ENCODE measurements at regions not wholly inside any gene's neighbourhood (a gene's known extent, or its start where the extent isn't known, plus 50 kb on each side); places are given as distances from the start of the nearest gene placed in this dataset.

DNA sequence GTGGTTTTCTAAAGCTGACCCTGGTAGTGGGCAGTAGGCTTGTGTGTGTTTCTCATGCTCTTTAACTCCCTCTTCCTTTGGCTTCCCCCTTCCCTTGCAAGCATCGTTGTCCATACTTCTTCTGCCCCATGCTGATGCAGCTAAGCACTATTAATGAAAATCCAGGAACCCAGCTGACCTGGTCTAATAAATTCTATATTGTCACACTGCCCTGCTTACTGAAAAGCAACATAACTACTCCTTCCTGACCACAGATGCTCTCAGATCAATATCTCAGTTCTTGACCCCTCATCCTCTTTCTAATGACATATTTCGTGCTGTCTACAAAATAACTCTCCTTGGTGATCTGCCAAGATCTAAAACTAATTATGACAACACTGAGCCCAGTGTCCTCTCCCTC lies 405.5 kb downstream of the EFNA5 start:
- Histone ChIP-seq H3K9me3 (ENCODE audit: control insufficient read depth, insufficient read depth, low read depth, low read length) (0 out of 2 replicates have a peak, but pooled peaks cover 6% of the 10 kb centered on the region), H3K27me3 (ENCODE audit: control insufficient read depth, insufficient read depth, low read length) (no peaks in the 10 kb centered on the region), H3K4me1 (ENCODE audit: control insufficient read depth, insufficient read depth, low read length) (no peaks in the 10 kb centered on the region), H3K36me3 (ENCODE audit: control insufficient read depth, insufficient read depth, low read length) (no peaks in the 10 kb centered on the region), H3K27ac (ENCODE audit: low read depth, low read length) (no peak overlapping the region), H3K4me3 (ENCODE audit: low read depth, low read length) (no peak overlapping the region), H3K9ac (ENCODE audit: low read length) (no peak overlapping the region)

DNA sequence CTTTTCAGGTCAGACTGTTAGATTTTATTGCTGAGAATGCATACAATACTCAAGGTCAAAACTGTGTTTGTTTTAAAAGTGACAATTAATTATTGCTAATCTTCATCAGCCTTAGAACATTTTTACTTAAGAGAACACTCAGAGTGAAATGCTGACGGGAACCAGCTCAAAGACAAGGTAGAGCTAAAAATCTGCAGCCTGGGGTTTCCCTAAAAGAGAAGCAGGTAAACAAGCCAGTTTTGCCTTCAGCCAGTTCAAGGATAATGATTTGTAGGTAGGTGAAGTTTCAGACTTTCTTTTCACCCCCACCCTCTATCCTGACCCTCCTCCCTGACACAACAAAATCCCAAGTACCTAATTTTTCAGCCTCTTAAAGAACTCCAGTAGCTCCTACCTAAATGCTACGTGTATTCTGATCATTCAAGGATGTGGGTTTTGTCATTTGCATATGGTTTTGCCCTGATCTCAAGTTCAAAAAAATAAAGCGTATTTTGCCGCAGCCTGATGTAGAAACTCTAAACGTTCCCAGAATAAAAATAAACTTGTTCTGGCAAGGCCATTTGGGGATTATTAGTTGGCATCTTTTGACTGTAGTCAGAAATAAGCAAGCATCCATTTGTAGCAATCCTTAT lies 407.2 kb downstream of the EFNA5 start:
- Histone ChIP-seq H3K27me3 (ENCODE audit: control insufficient read depth, insufficient read depth, low read length) (no peaks in the 10 kb centered on the region), H3K4me1 (ENCODE audit: control insufficient read depth, insufficient read depth, low read length) (no peaks in the 10 kb centered on the region), H3K4me3 (ENCODE audit: low read depth, low read length) (no peak overlapping the region), H3K36me3 (ENCODE audit: control insufficient read depth, insufficient read depth, low read length) (no peaks in the 10 kb centered on the region), H3K9ac (ENCODE audit: low read length) (no peak overlapping the region), H3K27ac (ENCODE audit: low read depth, low read length) (no peak overlapping the region), H3K9me3 (ENCODE audit: control insufficient read depth, insufficient read depth, low read depth, low read length) (0 out of 2 replicates have a peak, but pooled peaks cover 6% of the 10 kb centered on the region)

DNA sequence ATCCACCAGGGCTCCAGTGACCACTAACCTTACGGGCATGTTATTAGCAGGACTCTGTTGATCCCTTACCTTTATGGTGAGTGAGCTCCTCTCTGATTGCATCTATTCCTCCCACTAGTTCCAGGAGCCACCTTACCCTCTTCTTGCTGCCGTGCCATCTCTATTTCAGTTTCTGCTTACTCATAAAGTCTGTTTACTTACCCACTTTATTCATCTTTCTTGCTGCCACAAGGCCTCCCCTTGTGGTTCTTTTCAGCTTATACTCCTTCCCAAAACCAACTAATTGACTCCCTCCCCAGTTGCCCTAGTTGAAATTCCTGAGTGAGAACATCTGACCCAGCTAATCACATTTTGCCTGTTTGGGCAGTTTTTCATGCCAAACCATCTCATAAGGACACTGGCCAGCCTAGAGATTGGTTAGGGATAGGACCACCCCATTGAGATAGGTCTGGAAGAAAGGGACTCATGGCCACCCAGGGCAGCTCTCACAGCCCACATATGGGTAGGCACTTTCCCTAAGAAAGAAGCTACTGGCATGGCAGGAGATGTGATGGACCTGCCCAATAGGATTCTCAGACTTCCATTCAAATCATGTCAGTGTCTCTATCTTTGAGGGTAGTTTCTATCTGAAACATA lies 412.7 kb downstream of the EFNA5 start:
- no peaks in the 10 kb centered on the region for H3K27me3 ChIP-seq (ENCODE audit: control insufficient read depth, insufficient read depth, low read length)
- H3K9me3 ChIP-seq (ENCODE audit: control insufficient read depth, insufficient read depth, low read depth, low read length): 0 out of 2 replicates have a peak, but pooled peaks cover 6% of the 10 kb centered on the region
- H3K36me3 ChIP-seq (ENCODE audit: control insufficient read depth, insufficient read depth, low read length): no peaks in the 10 kb centered on the region
- H3K4me1 ChIP-seq (ENCODE audit: control insufficient read depth, insufficient read depth, low read length): no peaks in the 10 kb centered on the region
- no peak overlapping the region for H3K27ac ChIP-seq (ENCODE audit: low read depth, low read length)
- H3K4me3 ChIP-seq (ENCODE audit: low read depth, low read length): no peak overlapping the region
- no peak overlapping the region for H3K9ac ChIP-seq (ENCODE audit: low read length)

DNA sequence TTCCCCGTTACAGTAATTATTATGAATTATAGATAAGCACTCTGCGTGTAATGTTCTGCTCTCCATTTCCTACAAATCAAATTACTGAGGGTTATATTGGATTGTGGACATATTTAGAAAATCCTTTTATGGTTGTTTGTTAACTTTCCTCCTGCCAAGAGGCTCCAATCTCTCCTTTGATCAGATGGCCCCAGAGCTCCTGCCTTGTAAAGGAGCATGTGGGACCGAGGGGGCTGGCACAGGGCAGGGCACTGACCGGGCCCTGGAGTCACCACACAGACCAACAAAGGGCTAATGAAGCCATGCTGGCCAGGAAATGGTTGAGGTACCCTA lies 415.9 kb downstream of the EFNA5 start:
- H3K27ac ChIP-seq (ENCODE audit: low read depth, low read length): no peak overlapping the region
- no peak overlapping the region for H3K9ac ChIP-seq (ENCODE audit: low read length)
- no peaks in the 10 kb centered on the region for H3K4me1 ChIP-seq (ENCODE audit: control insufficient read depth, insufficient read depth, low read length)
- H3K27me3 ChIP-seq (ENCODE audit: control insufficient read depth, insufficient read depth, low read length): no peaks in the 10 kb centered on the region
- H3K9me3 ChIP-seq (ENCODE audit: control insufficient read depth, insufficient read depth, low read depth, low read length): no peaks in the 10 kb centered on the region
- H3K4me3 ChIP-seq (ENCODE audit: low read depth, low read length): no peak overlapping the region
- no peaks in the 10 kb centered on the region for H3K36me3 ChIP-seq (ENCODE audit: control insufficient read depth, insufficient read depth, low read length)

DNA sequence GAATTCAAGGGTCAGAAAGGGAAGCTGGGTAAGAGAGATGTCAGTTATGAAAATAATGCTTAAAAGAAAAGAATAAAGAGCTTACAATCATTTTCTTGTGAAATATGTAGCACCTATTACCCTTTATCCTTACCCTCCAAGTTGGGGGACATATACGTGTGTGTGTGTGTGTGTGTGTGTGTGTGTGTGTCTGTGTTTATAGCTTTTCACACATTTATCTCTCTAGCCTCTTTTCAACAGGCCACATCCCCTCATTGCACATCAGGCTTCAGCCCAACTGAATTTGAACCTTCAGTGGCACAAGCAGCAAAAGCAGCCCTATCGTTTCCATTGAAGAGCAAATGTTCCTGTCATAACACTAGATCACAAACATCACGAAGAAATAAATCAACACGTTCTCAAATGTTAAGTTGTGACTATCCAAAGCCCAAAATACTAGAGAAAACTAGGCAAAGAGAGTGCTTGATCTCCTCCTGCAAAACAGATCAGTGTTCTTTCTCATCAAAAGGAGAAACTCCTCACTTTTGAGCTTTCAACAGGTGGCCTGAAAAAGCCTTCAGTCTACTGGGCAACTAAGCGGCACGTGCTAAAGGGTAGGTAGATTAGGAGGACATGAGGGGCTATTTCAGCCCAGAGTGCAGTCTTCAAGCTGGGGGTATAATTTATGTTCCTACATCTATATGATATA lies 416.4 kb downstream of the EFNA5 start:
- no peak overlapping the region for H3K27ac ChIP-seq (ENCODE audit: low read depth, low read length)
- no peak overlapping the region for H3K4me3 ChIP-seq (ENCODE audit: low read depth, low read length)
- no peaks in the 10 kb centered on the region for H3K36me3 ChIP-seq (ENCODE audit: control insufficient read depth, insufficient read depth, low read length)
- no peaks in the 10 kb centered on the region for H3K9me3 ChIP-seq (ENCODE audit: control insufficient read depth, insufficient read depth, low read depth, low read length)
- no peaks in the 10 kb centered on the region for H3K4me1 ChIP-seq (ENCODE audit: control insufficient read depth, insufficient read depth, low read length)
- no peak overlapping the region for H3K9ac ChIP-seq (ENCODE audit: low read length)
- no peaks in the 10 kb centered on the region for H3K27me3 ChIP-seq (ENCODE audit: control insufficient read depth, insufficient read depth, low read length)

DNA sequence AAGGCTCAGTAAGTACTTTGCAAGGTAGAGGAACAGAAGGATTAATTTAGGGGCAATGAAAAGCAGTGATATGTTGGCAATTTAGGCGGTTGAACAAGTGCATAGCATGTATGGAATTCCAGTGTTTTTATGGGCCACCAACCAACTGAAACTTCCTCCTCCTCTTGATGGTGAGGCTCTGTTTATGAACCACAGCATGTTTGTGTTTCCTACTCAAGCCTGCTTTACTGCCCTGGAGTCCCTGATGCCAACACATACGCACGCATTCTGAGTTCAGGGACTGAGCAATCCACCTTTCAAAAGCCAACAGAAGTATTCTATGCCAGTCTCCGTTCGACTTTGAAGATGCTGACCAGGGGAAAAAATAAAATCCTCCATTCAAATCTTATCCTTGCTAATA lies 417.5 kb downstream of the EFNA5 start:
- no peaks in the 10 kb centered on the region for H3K27me3 ChIP-seq (ENCODE audit: control insufficient read depth, insufficient read depth, low read length)
- H3K27ac ChIP-seq (ENCODE audit: low read depth, low read length): no peak overlapping the region
- no peak overlapping the region for H3K9ac ChIP-seq (ENCODE audit: low read length)
- H3K4me3 ChIP-seq (ENCODE audit: low read depth, low read length): no peak overlapping the region
- no peaks in the 10 kb centered on the region for H3K4me1 ChIP-seq (ENCODE audit: control insufficient read depth, insufficient read depth, low read length)
- no peaks in the 10 kb centered on the region for H3K36me3 ChIP-seq (ENCODE audit: control insufficient read depth, insufficient read depth, low read length)
- H3K9me3 ChIP-seq (ENCODE audit: control insufficient read depth, insufficient read depth, low read depth, low read length): no peaks in the 10 kb centered on the region

DNA sequence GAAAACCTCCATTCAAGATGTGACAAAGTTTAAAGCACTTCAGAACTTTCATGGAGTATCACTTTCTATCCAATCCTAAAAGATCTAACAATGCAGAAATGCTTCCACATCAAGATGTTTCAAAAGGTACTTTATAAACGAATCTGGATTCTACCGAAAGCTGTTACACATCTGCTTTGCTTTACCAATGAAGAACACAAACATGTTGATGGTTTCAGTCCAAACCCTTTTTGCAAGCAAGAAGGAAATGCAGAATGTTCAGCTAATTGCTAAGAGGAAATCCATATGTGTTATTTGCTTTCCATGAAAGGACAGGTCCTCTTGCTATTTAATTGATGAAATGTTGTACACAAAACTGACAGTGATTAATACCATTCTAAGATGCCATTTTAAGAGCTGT lies 419.6 kb downstream of the EFNA5 start:
- no peak overlapping the region for H3K9ac ChIP-seq (ENCODE audit: low read length)
- no peaks in the 10 kb centered on the region for H3K36me3 ChIP-seq (ENCODE audit: control insufficient read depth, insufficient read depth, low read length)
- H3K27me3 ChIP-seq (ENCODE audit: control insufficient read depth, insufficient read depth, low read length): no peaks in the 10 kb centered on the region
- no peak overlapping the region for H3K27ac ChIP-seq (ENCODE audit: low read depth, low read length)
- H3K4me1 ChIP-seq (ENCODE audit: control insufficient read depth, insufficient read depth, low read length): no peaks in the 10 kb centered on the region
- H3K4me3 ChIP-seq (ENCODE audit: low read depth, low read length): no peak overlapping the region
- H3K9me3 ChIP-seq (ENCODE audit: control insufficient read depth, insufficient read depth, low read depth, low read length): no peaks in the 10 kb centered on the region

DNA sequence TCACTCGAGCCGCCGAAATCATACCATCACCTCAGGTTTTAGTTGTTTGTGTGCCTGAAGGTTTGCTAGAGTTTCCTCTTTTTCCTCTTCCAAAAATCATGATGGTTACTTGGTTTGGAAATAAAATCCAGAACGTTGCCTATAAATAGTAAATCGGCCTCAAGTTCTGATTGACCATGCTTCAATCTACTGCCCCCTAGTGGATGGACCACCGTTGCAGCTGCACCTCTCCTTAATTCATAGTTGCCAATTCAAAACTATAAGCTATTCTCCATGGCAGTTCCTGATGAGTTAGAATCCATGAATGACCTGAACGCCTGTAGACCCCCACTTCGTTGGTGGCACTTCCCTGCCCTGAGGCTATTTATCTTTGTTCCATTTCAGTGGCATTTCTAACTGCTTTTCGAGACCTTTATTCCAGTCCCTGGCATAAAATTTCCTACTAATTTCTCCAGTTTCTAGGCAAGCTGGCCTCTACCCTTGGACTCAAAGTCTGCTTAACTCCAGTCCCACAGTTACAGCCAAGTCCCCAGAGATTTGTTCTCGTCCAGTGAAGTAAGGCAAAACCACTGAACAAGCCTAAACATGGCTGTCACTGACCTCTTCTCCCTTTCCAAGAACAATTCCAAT lies 422.6 kb downstream of the EFNA5 start:
- Histone ChIP-seq H3K27ac (ENCODE audit: low read depth, low read length) (no peak overlapping the region), H3K36me3 (ENCODE audit: control insufficient read depth, insufficient read depth, low read length) (no peaks in the 10 kb centered on the region)

DNA sequence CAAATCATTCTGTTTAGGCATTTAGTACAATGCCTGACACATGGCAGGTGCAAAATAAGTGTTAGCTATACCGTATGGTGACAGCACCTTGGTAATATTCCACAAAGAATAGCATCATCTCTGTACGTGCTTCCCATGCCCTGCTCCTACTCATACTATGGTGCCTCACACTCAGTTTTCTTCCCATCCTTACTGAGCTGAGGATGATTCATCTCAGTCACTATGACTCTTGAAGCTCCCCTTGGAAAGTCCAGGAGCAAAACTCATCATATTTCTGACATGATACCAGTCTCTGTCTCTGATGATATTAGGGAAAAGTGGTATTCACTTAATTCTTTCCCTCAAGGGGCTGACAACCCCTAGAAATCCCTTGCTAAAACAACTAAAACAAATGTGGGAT lies 423.3 kb downstream of the EFNA5 start:
- no peak overlapping the region for H3K4me3 ChIP-seq (ENCODE audit: low read depth, low read length)
- no peaks in the 10 kb centered on the region for H3K9me3 ChIP-seq (ENCODE audit: control insufficient read depth, insufficient read depth, low read depth, low read length)
- peaks cover 3% of the 10 kb centered on the region; the same call in 1 of the 2 replicates for H3K4me1 ChIP-seq (ENCODE audit: control insufficient read depth, insufficient read depth, low read length)
- H3K36me3 ChIP-seq (ENCODE audit: control insufficient read depth, insufficient read depth, low read length): no peaks in the 10 kb centered on the region
- no peak overlapping the region for H3K9ac ChIP-seq (ENCODE audit: low read length)
- H3K27ac ChIP-seq (ENCODE audit: low read depth, low read length): no peak overlapping the region
- H3K27me3 ChIP-seq (ENCODE audit: control insufficient read depth, insufficient read depth, low read length): no peaks in the 10 kb centered on the region

More for the DNA sequence above, 422.6 kb downstream of the EFNA5 start:
- H3K27me3 ChIP-seq (ENCODE audit: control insufficient read depth, insufficient read depth, low read length): no peaks in the 10 kb centered on the region
- H3K4me3 ChIP-seq (ENCODE audit: low read depth, low read length): no peak overlapping the region
- H3K9ac ChIP-seq (ENCODE audit: low read length): no peak overlapping the region
- H3K4me1 ChIP-seq (ENCODE audit: control insufficient read depth, insufficient read depth, low read length): no peaks in the 10 kb centered on the region
- H3K9me3 ChIP-seq (ENCODE audit: control insufficient read depth, insufficient read depth, low read depth, low read length): no peaks in the 10 kb centered on the region

DNA sequence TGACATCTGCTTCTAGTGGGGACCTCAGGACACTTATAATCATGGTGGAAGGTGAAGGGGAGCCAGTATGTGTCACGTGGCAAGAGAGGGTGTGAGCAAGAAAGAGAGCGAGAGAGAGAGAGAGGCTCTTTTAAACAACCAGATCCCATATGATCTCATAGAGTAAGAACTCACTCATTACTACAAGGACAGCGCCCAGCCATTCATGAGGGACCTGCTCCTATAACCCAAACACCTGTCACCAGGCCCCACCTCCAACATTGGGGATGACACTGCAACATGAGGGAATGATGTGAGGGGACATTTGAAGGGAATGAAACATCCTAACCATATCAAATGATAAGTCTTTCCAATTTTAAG lies 427.5 kb downstream of the EFNA5 start:
- H3K4me1 ChIP-seq (ENCODE audit: control insufficient read depth, insufficient read depth, low read length): peaks cover 5% of the 10 kb centered on the region; the same call in 1 of the 2 replicates
- H3K9ac ChIP-seq (ENCODE audit: low read length): no peak overlapping the region
- no peaks in the 10 kb centered on the region for H3K9me3 ChIP-seq (ENCODE audit: control insufficient read depth, insufficient read depth, low read depth, low read length)
- no peak overlapping the region for H3K27ac ChIP-seq (ENCODE audit: low read depth, low read length)
- no peaks in the 10 kb centered on the region for H3K27me3 ChIP-seq (ENCODE audit: control insufficient read depth, insufficient read depth, low read length)
- H3K4me3 ChIP-seq (ENCODE audit: low read depth, low read length): no peak overlapping the region
- H3K36me3 ChIP-seq (ENCODE audit: control insufficient read depth, insufficient read depth, low read length): no peaks in the 10 kb centered on the region

All from HUES6 (cell line).